ENCODE measurements at regions not wholly inside any gene's neighbourhood (a gene's known extent, or its start where the extent isn't known, plus 50 kb on each side); places are given as distances from the start of the nearest gene placed in this dataset.

DNA sequence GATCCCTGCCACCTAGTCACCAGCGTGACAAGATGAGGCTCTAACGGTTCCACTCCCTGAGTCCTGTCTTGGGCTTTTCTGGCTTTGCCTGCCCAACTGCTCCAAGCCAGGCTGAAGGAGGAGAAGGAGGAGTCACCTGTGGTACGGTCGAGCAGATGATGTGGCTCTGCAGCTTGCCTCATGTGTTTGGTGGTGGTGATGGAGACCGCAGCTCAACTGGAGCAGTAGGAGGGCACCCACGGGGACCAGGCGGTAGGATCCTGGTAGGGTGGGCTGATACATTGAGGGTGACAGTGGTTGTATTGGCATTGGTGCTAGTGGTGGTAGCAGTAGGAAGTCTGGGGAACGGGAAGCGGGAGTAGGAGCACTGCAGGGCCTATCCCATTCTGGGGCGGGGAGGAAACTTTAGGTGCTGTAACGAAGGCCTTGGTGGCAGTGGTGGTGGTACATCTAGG lies 202.8 kb upstream of the WSB1 start (continued):
- TF ChIP-seq, protein P1, sequence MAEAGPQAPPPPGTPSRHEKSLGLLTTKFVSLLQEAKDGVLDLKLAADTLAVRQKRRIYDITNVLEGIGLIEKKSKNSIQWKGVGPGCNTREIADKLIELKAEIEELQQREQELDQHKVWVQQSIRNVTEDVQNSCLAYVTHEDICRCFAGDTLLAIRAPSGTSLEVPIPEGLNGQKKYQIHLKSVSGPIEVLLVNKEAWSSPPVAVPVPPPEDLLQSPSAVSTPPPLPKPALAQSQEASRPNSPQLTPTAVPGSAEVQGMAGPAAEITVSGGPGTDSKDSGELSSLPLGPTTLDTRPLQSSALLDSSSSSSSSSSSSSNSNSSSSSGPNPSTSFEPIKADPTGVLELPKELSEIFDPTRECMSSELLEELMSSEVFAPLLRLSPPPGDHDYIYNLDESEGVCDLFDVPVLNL (CRISPR knock-in tag; IDR thresholded peaks at IDR 0.05; ENCODE audit: low read depth), result peak; percentile 28; the same call in 1 of the 2 replicates
- TF ChIP-seq CREB1 (IDR thresholded peaks at IDR 0.05), result no peak
- TF ChIP-seq CREB1 (CRISPR knock-in tag; IDR thresholded peaks at IDR 0.05), result peak; percentile 58
- no peak for TF ChIP-seq DPF2 (IDR thresholded peaks at IDR 0.05)
- peak; percentile 31 for TF ChIP-seq HNRNPLL (IDR thresholded peaks at IDR 0.05; ENCODE audit: low read depth, low read length, poor library complexity, severe bottlenecking)
- TF ChIP-seq NR4A1 (CRISPR knock-in tag; IDR thresholded peaks at IDR 0.05), result no peak
- no peak for TF ChIP-seq NR4A1 (tag; IDR thresholded peaks at IDR 0.05)
- TF ChIP-seq, protein P2, sequence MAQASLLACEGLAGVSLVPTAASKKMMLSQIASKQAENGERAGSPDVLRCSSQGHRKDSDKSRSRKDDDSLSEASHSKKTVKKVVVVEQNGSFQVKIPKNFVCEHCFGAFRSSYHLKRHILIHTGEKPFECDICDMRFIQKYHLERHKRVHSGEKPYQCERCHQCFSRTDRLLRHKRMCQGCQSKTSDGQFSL (CRISPR knock-in tag; IDR thresholded peaks at IDR 0.05), result peak; percentile 39; the same call in 1 of the 2 replicates
- TF ChIP-seq, protein P2 (tag; IDR thresholded peaks at IDR 0.05), result no peak
- TF ChIP-seq PRMT5 (CRISPR knock-in tag; IDR thresholded peaks at IDR 0.05), result no peak
- no peak for TF ChIP-seq FOXK2 (conservative IDR thresholded peaks at IDR 0.05 in 1 of 2, IDR thresholded peaks at IDR 0.05 in 1 of 2; ENCODE audit: low read depth in 2 of 2)
- TF ChIP-seq RBFOX2 (IDR thresholded peaks at IDR 0.05; ENCODE audit: low read depth, low read length), result peak; percentile 84
- TF ChIP-seq HIVEP1 (CRISPR knock-in tag; IDR thresholded peaks at IDR 0.05), result no peak
- peak; percentile 81 for TF ChIP-seq E2F5 (CRISPR knock-in tag; IDR thresholded peaks at IDR 0.05)
- 0 out of 2 replicates have a peak, but pooled peaks have one; percentile 20 for TF ChIP-seq POLR2A (conservative IDR thresholded peaks at IDR 0.05)
- peak; percentile 23 for TF ChIP-seq POLR2G (IDR thresholded peaks at IDR 0.05; ENCODE audit: low read depth, low read length)
- TF ChIP-seq RBM39 (optimal IDR thresholded peaks at IDR 0.05; ENCODE audit: low read depth, low read length), result peak; percentile 75
- TF ChIP-seq, protein P3, sequence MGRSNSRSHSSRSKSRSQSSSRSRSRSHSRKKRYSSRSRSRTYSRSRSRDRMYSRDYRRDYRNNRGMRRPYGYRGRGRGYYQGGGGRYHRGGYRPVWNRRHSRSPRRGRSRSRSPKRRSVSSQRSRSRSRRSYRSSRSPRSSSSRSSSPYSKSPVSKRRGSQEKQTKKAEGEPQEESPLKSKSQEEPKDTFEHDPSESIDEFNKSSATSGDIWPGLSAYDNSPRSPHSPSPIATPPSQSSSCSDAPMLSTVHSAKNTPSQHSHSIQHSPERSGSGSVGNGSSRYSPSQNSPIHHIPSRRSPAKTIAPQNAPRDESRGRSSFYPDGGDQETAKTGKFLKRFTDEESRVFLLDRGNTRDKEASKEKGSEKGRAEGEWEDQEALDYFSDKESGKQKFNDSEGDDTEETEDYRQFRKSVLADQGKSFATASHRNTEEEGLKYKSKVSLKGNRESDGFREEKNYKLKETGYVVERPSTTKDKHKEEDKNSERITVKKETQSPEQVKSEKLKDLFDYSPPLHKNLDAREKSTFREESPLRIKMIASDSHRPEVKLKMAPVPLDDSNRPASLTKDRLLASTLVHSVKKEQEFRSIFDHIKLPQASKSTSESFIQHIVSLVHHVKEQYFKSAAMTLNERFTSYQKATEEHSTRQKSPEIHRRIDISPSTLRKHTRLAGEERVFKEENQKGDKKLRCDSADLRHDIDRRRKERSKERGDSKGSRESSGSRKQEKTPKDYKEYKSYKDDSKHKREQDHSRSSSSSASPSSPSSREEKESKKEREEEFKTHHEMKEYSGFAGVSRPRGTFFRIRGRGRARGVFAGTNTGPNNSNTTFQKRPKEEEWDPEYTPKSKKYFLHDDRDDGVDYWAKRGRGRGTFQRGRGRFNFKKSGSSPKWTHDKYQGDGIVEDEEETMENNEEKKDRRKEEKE (IDR thresholded peaks at IDR 0.05; ENCODE audit: borderline replicate concordance in 1 of 2, control insufficient read depth in 1 of 2, low read depth in 2 of 2, low read length in 1 of 2), result 0 out of 4 replicates have a peak, but pooled peaks of 1 of the 2 experiments have one; percentile 12
- TF ChIP-seq AFF4 (CRISPR knock-in tag; IDR thresholded peaks at IDR 0.05), result peak; percentile 98
- TF ChIP-seq GABPB1 (CRISPR knock-in tag; IDR thresholded peaks at IDR 0.05), result peak; percentile 17; the same call in 1 of the 2 replicates

Data from K562 (cell line).